ENCODE measurements at regions not wholly inside any gene's neighbourhood (a gene's known extent, or its start where the extent isn't known, plus 50 kb on each side); places are given as distances from the start of the nearest gene placed in this dataset.

GRCh38 chr16:80874925-80875324 is 70.5 kb upstream of the CDYL2 start:
- TF ChIP-seq, protein P1, sequence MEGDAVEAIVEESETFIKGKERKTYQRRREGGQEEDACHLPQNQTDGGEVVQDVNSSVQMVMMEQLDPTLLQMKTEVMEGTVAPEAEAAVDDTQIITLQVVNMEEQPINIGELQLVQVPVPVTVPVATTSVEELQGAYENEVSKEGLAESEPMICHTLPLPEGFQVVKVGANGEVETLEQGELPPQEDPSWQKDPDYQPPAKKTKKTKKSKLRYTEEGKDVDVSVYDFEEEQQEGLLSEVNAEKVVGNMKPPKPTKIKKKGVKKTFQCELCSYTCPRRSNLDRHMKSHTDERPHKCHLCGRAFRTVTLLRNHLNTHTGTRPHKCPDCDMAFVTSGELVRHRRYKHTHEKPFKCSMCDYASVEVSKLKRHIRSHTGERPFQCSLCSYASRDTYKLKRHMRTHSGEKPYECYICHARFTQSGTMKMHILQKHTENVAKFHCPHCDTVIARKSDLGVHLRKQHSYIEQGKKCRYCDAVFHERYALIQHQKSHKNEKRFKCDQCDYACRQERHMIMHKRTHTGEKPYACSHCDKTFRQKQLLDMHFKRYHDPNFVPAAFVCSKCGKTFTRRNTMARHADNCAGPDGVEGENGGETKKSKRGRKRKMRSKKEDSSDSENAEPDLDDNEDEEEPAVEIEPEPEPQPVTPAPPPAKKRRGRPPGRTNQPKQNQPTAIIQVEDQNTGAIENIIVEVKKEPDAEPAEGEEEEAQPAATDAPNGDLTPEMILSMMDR (IDR thresholded peaks at IDR 0.05; ENCODE audit: low read depth, low read length): no peak
- TF ChIP-seq POLR2A (IDR thresholded peaks at IDR 0.05; ENCODE audit: extremely low read depth, insufficient read length): no peak
- TF ChIP-seq, protein P2, sequence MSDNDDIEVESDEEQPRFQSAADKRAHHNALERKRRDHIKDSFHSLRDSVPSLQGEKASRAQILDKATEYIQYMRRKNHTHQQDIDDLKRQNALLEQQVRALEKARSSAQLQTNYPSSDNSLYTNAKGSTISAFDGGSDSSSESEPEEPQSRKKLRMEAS (IDR thresholded peaks at IDR 0.05; ENCODE audit: low read depth, low read length): no peak

Measured in NB4 (cell line).